GM18520 (cell line): ENCODE measurements at regions not wholly inside any gene's neighbourhood (a gene's known extent, or its start where the extent isn't known, plus 50 kb on each side); places are given as distances from the start of the nearest gene placed in this dataset.

Source experiments
- ATAC-seq: cut with Tn5 transposase; IDR thresholded peaks from one replicate; pipeline ENCODE4 v1.9.1; 2021; ENCODE audit not compliant: unreplicated experiment

- ATAC-seq: no peak
Observed at GRCh38 chr1:95982711-95983110, 738.9 kb upstream of the PTBP2 start.

DNA sequence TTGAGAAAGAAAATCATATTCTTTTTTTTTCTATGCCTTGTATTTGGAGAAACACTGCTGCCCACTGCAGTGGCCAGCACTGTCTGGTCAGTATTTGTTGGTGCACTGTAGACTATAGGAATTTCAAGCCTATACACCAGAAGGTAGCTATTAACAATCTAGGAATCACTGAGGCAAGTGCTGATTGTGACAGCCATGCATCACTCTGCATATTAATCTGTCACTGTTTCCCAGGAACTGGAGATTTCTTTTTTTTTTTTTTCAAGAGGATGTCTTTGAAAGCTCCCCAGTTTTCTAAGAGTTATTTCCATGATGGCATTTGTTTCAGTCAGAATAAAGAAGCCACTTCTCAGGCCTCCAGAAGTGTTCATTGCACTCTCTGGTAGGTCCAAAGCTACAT is 737.8 kb upstream of the PTBP2 start:
- ATAC-seq: no peak

- no peak for ATAC-seq
Observed at GRCh38 chr1:95984798-95985374, 736.7 kb upstream of the PTBP2 start.

- no peak for ATAC-seq
Observed at GRCh38 chr1:95990033-95990432, 731.6 kb upstream of the PTBP2 start.

- no peak for ATAC-seq
Observed at GRCh38 chr1:95991787-95992520, 729.6 kb upstream of the PTBP2 start.

GRCh38 chr1:95994643-95995042 is 726.9 kb upstream of the PTBP2 start:
- ATAC-seq: no peak

DNA sequence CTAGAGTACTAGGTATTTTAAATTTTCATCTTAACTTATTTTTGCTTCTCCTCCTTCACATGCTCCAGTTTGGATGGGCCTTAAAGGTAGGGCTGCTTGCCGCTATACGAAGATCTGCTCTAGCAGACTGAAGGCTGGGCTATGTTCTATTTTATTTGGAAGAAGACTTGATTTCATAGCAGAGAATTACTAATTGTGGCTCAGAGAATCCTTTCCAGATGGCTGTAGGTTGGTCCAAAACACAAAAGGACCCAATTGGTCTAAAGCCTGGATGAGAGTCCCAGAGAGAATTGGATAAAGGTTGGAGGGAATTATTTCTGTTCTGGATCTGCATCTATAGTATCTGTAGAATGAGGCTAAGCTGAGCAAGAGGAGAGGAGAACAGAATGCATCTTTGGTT is 719.4 kb upstream of the PTBP2 start:
- ATAC-seq: no peak

DNA sequence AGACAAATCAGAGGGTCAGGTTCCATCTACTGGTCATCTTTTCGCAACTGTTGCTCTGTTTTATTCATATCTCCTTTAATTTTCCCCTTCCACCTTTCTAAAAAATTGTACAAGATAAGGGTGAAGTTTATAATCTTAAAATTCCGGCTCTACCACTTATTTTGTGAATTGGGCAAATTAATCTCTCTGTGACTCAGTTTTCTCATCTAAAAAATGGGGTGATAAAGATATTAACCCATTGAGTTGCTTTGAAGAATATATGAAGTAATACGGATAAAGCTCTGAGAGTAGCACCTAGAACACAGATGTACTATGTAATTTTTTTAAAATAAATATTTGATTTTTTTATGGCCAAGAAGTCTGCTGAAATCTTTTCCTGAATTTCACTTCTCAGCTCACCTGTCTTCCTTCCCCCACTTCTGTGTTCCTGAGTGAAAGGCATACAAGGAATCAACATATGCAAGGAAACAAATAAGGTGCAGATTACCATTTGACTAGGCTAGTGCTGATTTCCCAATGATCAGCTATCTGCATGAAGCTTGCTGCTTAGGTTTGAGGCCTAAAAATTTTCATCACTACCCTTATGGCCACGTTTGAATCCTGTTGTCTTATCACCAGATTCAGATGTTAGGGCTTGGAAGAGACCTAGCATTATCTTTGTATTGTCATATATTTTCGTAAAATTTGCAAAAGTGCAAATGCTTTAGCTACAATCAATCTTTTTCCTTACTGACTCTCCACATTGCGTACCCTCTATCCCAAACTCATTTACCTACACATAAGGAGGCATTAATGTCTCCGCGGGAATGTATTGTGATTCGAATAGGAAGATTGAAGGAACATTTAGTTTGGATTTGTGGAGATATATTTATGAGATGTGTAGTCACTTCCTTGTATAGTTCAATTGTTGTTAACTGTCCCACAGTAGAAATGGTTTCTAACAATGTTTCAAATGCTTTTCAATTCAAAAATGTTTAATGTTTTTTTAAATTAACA is 718.3 kb upstream of the PTBP2 start:
- no peak for ATAC-seq

DNA sequence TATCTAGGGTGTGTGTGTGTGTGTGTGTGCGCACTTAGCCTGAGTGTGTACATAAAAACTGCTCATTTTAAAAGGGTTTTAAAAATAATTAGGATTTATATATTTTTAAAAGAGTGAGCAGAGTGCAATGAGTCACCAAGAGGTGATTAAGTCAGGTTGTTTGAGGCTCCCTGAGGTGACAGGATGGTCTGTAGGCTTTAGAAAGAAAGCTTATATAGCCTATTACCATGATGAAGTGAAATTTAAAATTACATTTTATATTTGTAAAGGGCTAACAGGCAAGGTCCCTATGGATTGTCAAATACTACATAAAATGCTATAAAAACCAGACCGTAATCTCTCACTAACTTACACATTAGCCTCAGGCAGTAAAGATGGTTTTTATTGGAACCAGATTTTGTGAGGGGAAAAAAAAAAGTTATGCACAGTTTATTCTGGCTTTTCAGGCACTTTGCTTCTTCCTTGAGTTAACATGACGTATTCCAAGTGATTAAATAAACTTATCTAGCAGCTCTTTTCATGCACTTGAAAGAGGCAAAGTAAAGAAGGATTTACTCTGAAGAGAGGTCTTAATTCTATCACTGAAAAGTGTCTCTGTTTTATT is 711.7 kb upstream of the PTBP2 start:
- ATAC-seq: no peak

DNA sequence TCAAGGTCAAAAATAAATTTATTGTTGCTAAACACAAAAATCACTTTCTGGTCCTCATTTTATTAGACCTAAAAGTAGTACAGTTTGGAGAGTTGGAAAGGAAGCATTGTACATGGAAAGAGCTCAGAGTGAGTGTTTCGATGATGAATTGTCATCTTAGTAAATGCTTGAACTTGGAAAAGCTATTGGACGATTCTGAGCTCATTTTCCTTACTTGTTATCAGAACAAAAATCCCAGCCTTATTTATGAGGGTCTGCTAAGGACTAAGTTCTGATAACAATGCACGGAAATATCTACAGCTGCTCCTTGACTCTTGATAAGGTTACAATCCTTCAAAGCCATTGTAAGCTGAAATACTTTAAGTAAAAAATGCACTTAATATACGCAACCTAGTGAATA is 710.0 kb upstream of the PTBP2 start:
- ATAC-seq: no peak

DNA sequence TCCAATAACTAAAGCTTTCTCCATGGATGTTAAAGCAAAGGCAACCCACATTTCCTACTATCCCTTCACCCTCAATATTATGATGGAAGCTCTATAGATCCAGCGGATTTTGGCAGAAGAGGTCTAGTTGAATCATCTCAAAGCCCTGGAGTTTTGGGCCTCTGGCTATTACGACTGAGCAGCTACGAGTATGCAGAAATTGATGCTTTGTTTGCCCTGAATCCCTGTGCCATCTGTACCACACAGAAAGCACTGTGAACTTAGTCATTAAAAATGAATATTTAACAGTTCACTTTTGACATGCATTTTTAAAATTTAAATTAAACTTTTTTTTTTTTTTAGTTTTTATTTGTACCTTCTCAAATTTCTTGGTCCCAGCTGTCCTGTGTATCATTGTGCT is 705.4 kb upstream of the PTBP2 start:
- ATAC-seq: no peak

- ATAC-seq: no peak
Observed at GRCh38 chr1:96020378-96020777, 701.2 kb upstream of the PTBP2 start.

GRCh38 chr1:96025062-96025461 is 696.5 kb upstream of the PTBP2 start:
- no peak for ATAC-seq

DNA sequence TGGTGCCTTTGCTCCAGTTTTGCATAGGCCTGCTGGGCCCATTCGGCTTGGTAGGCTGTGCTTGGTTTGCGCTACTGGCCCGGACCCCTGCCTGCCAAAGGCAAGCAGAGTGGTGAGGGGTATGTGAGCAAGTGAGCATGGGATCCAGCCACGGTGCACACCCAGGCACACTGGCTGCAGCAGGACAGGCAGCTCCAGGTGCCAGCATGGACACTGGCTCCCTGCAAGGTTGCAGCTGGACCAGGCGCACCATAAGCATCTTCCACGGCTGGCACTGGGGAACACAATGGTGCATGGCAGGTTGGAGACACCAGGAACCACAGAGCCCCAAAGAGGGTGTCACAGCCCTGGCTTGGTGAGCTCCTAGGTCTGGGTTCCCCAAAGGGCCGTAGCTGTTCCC is 693.5 kb upstream of the PTBP2 start:
- no peak for ATAC-seq

- no peak for ATAC-seq
Observed at GRCh38 chr1:96030312-96030711, 691.3 kb upstream of the PTBP2 start.

DNA sequence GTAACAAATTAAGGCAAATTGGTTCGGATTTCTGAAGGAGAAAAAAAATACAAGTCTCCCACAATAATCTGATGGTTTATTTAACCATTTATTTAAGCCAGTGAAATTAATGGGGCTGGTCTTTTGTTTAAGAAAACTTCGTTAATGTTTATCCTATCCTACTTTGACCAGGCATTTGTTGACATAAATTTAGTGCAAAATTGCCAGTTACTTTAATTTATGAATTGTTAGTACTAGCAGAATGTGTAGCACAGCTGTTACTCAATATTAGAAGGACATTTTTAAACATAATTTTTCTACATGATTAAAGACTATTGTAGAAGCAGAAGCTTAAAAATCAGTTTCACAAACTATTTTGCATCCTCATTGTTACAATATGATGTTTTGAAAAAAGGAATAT is 687.6 kb upstream of the PTBP2 start:
- ATAC-seq: no peak

GRCh38 chr1:96036763-96037162 is 684.8 kb upstream of the PTBP2 start:
- no peak for ATAC-seq

DNA sequence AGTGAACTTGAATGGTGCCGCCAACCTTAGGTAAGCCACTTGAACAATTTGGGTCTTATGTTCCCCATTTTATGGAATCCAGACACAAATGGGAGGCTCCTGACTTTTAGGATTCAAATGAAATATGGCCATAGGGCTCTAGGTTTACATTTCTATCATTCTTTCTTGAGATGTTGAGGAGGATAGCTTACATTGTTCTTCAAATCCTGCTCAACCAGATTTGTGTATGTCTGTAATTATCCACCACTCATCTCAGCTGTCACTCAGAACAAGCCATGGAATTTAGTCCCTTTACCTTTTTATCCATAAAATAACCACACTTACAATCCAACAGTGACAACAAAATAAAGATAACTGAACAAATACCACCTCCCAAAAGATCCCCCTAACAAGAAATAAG is 682.9 kb upstream of the PTBP2 start:
- no peak for ATAC-seq

GRCh38 chr1:96039910-96040309 is 681.7 kb upstream of the PTBP2 start:
- ATAC-seq: no peak

GRCh38 chr1:96041470-96041869 is 680.1 kb upstream of the PTBP2 start:
- no peak for ATAC-seq

GRCh38 chr1:96048572-96049212 is 672.9 kb upstream of the PTBP2 start:
- ATAC-seq: no peak
